ENCODE measurements at regions not wholly inside any gene's neighbourhood (a gene's known extent, or its start where the extent isn't known, plus 50 kb on each side); places are given as distances from the start of the nearest gene placed in this dataset.
"Not testable (repeated sequence)": the region's sequence is repeated elsewhere in the genome, so short reads cannot be mapped to it uniquely, and the experiment has no call there.

DNA sequence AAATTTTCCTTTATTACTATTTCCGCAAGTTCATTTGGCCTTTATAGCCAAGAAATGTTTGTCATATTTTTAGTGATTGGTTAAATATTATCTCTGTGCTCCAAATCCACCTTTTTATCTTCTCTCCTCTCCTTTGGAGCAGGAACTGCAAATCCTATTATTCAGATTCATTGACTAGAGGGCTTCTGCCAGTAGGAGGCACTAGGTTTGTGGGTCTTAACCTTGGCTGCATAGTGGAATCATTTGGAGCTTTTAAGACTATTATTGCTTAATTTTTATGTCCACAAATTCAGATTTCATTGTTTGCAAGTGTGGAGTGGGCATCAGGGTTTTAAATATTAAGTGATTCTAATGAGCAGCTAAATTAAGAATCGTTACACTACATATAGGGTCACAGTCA is 75.3 kb upstream of the SYT10 start:
- no peak for DNase-seq (ENCODE audit: low spot score)

DNA sequence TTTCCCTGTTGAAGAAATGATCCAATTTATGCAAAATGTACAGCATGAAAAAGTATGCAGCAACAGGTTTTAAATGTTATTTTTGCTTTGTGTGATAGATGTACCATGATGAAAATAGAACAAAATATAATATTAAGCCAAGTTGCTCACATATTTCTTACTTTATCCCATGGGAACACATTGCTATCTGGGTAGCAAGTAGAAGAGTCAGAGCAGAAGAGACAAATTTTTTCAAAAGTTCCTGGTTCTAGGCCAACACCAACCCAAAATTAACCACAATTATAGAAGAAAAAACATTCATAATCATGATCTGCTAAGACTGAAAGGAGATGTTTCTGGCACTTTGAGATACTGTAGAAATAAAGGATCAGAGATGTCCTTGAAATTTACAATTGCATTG is 79.9 kb upstream of the SYT10 start:
- no peak for DNase-seq (ENCODE audit: low spot score)

DNA sequence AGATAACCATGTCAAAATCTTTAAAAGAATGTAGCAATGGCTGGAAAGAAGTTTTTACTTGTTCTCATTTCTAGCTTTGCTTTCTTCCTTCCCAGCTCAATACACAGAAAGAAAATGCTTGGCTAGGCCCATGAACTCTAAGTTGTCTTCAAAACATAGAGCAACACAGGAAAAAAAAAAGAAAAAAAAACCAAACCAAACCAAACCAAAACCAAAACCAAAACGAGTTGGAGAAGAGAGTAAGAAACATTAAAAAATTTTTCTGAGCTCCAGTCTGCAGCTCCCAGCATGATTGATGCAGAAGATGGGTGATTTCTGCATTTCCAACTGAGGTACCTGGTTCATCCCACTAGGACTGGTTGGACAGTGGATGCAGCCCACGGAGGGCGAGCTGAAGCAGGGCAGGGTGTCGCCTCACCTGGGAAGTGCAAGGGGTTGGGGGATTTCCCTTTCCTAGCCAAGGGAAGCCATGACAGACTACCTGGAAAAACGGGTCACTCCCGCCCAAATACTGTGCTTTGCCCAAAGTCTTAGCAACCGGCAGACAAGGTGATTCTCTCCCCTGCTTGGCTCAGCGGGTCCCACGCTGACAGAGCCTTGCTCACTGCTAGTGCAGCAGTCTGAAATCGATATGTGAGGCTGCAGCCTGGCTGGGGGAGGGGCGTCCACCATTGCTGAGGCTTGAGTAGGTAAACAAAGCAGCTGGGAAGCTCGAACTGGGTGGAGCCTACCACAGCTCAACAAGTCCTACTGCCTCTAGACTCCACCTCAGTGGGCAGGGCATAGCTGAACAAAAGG is 81.1 kb upstream of the SYT10 start:
- DNase-seq (ENCODE audit: low spot score) = not testable (repeated sequence)

DNA sequence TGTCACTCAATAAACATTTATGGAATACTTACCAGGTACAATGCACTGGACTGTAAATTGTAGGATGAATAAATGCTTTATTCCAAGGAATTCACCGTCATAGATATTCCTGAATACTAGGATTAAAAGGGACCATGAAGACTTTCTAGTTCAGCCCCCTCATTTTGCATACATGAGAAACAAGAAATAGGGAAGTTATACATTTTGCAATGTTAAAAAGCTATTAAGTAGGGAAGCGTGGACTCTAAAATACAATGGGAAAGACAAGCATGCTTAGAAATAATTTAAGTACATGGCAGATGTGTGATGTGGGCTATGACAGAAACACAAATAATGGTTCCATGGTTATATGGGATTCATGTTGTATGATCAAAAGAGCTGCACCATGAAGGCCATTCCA is 89.4 kb upstream of the SYT10 start:
- DNase-seq (ENCODE audit: low spot score) = no peak

DNA sequence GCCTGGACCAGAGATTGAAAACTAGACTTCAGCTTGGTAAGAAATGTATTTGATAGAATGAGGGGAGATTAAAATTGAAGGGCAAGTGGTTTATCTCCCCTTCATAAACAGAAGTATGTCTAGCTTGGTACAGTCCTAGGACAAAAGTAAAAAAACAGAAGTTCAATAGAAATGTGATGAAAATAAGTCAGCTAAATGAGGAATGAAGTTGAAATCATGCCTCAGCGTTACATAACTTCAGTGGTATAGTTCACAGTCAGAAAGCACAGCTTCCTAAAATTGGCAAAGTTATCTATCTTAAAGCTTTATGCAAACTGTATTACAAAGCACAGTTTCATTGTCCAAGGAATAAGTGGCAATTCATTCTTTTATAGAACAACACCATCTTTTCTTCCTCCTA is 90.2 kb upstream of the SYT10 start:
- DNase-seq (ENCODE audit: low spot score) = no peak

DNA sequence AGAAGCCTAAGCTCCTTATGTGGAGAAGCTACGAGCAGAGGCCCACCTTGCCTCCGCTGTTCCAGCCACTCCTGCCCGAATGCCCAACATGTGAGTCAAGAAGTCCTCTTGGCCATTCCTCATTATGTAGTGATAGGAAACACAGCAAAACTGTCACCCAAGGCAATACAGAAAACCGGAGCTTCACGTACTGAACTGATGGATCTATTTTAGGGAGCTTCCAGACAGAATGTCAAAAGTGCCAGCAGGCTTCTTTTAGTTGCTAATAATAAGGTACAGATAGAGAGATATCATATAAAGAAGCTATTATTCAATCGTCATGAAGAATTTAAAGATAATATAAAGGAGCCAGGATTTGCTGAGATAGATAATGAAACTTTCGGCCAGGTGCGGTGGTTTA is 91.6 kb upstream of the SYT10 start:
- no peak for DNase-seq (ENCODE audit: low spot score)

DNA sequence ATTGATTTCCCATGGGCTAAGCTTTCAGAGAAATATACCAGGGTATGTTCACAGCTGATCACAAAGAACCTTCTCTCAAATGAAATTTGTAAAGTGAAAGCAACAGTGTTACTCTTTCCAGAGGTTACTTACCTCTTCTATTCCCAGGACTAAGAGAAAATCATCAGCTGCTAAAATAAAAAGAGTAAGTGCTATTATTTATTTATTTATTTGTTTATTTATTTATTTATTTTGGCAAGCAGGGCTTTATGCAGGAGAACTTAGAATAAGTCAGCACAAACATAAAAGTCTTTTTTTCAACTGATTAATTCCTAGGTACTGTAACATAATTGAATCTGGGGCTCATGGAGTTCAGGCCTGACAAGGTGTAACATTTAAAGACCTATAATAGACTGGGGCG is 93.9 kb upstream of the SYT10 start:
- DNase-seq (ENCODE audit: low spot score) = no peak

DNA sequence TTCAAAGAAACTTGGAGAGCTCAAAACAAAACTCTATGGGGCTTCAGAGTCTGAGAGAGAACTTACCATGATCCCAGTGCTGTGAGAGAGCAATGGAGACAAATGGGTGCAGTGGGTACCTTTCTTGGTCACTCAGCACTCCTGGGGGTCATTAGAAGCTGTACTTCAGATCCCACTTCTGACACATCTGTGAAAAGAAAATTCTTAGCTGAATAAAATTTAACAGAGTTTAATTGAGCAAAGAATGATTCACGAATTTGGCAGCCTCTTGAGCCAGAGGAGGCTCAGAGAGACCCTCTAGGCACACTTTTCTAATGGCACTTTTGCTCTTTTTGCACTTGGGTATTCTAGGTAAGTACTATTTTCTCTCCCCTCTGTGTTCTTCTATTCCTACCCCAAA is 96.8 kb upstream of the SYT10 start:
- no peak for DNase-seq (ENCODE audit: low spot score)

DNA sequence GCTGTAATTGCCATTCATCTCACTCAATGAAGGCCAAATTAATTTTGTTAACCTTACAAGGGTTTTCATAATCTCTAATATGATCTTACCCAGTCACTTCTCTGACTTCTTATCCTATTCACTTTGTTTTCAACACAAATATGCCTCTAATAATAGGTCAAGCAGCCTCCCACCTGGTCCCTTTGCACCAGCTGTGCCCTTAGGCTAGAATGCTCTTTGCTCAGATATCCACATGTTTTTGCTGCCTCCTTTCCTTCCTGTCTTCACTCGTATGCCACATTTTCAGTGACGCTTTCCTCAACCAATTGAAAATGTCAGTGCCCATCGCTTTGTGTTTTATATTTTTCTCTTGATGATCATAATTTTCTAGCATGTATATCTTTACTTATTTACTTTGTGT is 106.4 kb upstream of the SYT10 start:
- no peak for DNase-seq (ENCODE audit: low spot score)

DNA sequence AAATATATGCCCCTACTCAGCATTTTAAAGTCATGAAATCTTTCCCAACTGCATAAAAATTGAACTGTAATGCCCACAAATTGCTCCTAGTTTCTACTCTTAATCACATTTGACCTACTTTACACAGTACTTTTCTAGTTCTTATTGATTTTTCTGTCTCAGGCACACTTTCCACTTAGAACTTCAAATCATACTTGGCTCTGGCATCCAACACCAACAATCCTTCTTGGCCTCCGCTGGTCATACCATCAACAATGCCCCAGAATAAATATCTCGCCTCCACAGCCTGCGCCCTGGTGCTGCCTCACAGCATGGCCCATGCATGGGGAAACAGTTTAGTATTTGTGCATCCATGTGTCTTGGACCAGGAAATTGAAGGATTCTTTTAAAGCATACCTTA is 107.5 kb upstream of the SYT10 start:
- no peak for DNase-seq (ENCODE audit: low spot score)

DNA sequence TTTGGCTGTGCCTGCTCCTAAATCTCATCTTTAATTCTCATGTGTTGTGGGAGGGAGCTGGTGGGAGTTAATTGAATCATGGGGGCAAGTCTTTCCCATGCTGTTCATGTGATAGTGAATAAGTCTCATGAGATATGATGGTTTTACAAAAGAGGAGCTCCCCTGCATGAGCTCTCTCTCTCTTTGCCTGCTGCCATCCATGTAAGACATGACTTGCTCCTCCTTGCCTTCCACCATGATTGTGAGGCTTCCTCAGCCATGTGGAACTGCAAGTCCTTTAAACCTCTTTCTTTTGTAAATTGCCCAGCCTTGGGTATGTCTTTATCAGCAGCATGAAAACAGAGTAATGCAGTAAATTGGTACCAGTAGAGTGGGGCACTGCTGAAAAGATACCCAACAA is 110.6 kb upstream of the SYT10 start:
- not testable (repeated sequence) for DNase-seq (ENCODE audit: low spot score)

DNA sequence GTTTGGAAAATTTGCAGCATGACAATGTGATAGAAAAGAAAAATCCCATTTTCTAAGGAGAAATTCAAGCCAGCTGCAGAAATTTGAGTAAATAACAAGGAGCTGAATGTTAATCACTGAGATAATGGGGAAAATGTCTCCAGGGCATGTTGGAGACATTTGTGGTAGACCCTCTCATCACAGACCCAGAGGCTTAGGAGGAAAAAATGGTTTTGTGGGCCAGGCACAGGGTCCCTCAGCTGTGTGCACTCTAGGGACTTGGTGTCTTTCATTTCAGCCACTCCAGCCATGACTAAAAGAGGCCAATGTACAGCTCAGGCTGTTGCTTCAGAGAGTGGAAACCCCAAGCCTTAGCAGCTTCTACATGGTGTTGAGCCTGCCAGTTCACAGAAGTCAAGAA is 111.4 kb upstream of the SYT10 start:
- DNase-seq (ENCODE audit: low spot score) = no peak

DNA sequence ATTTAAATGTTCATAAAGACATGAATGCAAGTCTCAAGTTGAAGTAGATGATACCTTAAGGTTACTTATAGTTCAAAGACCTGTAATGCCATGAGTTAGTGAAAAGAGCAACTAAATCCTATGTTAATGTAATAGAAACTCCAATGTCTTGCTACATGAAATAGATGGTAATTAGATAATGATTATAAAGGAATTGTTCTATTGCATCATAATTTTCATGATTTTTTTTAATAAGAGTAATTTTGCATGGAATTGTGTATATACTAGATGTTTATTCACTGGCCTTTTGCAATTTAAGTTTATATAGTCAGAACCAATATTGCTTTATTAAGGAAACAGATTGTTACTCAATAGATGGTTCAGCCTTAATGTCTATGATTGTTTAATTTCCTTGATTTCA is 115.5 kb upstream of the SYT10 start:
- DNase-seq (ENCODE audit: low spot score) = no peak

DNA sequence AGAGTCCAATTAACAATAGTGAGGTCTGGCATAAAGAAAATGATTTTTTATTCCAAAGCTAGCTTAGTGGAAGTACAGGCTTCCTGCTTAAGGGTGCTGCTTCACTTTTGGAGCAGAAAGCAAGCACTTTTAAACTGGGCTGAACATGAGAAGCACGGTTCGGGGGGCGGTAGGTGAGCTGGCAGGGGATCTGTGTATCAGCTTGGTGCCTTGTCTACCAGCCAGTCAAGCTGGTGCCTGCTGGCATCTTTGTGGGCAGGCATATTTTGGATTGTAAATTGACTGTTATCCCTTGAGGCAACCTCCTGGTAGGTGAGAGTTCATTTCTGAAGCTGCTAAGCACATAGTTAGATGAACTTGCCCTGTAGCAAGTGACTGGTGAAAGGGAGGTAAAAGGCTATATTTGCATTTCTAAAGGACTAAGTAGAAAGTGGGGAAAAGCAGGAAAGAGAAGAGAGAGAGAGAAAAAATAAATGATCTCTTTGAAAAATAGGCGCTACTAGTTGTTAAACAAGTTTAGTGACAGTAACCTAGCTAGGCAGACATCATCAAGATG is 121.1 kb upstream of the SYT10 start:
- DNase-seq (ENCODE audit: low spot score) = no peak

DNA sequence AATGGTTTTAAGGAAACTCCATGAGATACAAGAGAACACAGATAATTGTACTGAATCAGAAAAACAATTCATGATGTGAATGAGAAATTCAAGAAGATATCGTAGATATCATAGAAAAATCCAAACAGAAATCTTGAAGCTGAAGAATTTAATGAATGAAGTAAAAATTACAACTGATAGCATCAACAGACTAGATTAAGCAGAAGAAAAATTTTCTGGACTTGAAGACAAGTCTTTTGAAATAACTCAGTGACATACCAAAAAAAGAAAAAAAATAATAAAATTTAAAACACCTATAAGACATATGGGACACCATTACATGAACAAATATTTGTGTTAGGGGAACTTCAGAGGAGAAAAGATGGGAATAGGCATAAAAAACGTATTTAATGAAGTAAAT is 122.8 kb upstream of the SYT10 start:
- DNase-seq (ENCODE audit: low spot score) = no peak

DNA sequence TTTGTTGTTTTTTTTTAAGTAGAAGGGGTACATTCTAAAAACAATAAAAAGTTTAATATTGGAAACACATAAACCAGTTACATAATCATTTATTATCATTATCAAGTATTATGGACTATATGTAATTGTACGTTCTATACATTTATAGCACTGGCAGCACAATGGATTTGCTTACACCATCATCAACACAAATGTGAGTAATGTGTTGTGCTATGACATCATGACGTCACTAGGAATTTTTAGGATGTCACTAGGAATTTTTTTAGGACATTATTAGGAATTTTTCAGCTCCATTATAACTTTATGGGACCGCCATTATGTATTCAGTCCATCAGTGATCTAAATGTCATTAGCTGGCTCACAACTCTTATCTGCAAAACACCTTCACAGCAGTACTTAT is 126.8 kb upstream of the SYT10 start:
- DNase-seq (ENCODE audit: low spot score) = no peak

DNA sequence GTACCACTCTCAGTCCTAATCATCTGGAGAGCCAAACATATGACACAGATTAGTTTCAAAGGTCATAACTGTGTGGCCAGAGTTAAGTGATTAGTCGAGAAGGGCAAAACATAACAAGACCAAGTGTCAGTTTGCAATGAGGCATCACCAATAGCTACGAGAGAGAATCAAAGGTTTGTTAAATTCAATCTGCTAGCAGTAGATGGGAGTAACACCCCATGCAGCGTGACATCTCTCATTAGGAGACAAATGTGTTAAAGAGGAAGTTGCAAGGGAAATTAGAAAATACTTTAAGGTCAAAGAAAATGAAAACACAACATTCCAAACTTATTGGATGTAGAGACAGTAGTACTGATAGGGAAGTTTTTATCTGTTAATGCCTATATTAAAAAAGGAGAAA is 135.7 kb upstream of the SYT10 start:
- no peak for DNase-seq (ENCODE audit: low spot score)

DNA sequence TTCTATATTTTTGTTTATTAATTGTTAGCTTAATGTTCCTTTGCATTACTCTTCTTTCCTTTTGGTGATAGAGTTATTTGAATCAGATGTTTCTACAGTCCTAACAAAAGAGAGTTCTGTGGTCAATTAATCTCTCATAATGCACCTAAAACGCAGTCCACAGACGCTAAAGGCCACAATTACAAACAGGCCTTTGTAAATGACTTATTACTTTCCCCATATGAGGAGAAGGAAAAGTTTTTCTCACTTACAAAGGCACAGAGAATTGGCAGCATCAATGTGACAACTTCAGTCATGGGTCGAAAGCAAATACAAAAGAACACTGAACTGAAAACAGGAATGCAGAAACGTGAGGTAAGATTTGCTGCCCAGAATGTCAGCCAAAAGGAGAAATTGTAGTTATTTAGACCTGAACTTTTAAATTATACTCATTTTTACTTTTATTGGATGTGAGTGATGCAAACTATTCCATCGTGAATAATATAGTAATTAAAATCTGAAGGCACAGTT is 142.0 kb upstream of the SYT10 start:
- DNase-seq (ENCODE audit: low spot score) = no peak

DNA sequence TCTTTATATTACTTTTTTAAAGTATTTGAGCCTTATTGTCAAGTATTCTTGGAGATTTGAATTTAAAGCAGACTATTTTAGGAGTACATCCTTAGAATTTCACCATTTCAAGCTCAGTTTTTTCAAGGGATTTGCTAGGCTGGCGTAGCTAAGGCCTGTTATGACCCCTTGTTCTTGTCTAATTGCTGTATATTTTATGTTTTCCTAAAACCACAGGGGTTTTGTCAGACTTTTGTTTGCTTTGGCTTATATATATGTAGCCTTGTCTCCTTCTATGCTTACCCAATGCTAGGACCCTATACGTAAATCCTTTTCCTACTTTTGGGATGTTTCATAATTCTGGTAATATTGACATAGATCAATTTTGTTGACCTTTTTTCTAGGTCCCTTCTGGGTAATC is 147.0 kb upstream of the SYT10 start:
- DNase-seq (ENCODE audit: low spot score) = no peak

DNA sequence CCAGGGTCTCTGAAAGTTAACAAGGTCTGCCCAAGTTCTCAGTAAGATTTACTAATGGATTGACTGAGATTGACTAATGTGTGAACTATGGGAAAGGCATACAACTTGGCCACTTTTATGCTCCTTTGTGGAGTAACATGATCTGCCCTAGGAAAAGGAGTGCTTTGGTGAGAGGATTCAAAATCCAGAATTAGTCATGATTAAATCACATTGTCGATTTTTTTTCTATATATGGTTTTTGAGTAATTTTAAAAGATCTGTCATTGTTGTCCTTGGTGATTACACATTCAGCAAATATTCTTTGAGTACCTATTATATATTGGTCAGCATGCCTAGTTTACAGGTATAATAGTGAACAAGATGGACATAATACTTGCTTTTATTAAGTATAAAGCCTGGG is 147.7 kb upstream of the SYT10 start:
- DNase-seq (ENCODE audit: low spot score) = no peak

DNA sequence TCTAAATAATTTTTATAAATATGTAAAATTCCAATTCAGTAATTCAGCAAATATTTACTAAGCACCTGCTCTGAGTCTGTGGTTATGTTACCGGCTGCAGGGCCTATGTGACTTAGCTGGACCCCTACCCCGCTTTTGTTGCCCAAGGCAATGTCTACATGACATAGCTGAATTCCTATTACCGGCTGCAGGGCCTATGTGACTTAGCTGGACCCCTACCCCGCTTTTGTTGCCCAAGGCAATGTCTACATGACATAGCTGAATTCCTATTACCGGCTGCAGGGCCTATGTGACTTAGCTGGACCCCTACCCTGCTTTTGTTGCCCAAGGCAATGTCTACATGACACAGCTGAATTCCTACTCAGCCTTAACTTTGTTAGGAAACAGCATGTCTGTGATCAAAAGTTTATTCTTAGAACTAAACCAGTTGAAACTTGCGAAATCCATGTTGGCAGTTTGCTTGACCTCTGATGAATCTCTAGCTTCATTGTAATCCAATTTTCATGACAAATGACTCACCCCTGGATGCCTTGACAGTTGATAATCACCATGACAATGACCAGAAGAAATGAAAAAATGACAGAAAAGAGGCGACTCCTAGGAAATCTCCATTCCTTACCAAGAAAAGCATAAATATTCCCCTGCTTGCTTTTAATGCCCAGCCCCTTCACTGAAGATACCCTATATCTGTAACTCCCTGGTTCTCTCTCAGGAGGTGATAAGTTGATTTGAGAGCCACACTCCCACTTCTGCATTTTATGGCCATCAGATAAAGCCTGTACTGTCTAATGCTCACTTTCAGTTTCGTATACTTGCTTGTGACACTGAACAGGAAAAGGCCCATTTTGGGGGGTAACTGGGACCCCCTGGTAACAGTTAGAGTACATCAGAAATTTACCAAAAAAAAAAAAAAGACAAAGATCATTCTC is 148.4 kb upstream of the SYT10 start:
- DNase-seq (ENCODE audit: low spot score) = no peak

DNA sequence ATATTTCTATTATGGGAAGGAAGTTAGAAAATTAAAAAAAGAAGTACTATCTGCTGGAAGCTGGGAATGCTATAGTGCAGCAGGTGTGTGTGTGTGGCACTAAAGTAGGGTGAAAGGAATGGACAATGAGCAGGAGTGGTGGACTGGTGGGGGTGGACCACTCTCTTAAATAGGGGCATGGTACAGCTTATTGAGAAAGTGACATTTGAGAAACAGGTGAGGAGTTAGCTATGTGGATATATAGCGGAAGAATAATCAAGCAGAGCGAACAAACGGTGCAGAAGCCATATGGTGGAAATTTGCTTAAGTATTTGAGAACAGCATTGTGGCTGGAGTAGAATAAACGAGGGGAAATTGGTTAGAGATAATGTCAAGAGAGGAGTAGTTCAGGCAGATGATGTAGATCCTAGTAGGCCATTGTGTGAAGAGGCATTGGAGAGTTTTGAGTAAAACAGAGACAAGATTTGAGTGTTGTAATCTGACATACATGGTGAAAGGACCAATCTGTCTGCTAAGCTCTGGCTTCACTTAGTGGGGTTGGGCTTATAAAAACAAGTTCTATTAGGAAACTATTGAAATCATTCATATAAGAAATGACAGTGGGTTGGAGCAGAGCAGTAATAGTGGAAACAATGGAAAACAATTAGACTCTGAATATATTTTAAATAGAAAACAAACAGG is 149.2 kb upstream of the SYT10 start:
- DNase-seq (ENCODE audit: low spot score) = no peak

Measured in HT-29 (cell line).